Prostate gland (tissue), 2 donors: ENCODE measurements at regions not wholly inside any gene's neighbourhood (a gene's known extent, or its start where the extent isn't known, plus 50 kb on each side); places are given as distances from the start of the nearest gene placed in this dataset.

Experiments
- DNase-seq: peaks from one replicate; pipeline ENCODE4 v3.0.0-alpha.2; 2019; ENCODE audit warnings: low spot score
- H3K27ac ChIP-seq, 2 donors: fragments of 200-600 bp; sonication (generic); 2 replicates each; pipeline ENCODE4 v1.5.1; 2017 to 2019
- H3K27me3 ChIP-seq: fragments of 200-600 bp; sonication (generic); replicated peaks from 2 replicates; pipeline ENCODE4 v1.5.1; 2019; ENCODE audit not compliant: insufficient read depth
- H3K36me3 ChIP-seq, 2 donors: fragments of 200-600 bp; sonication (generic); 1 replicate in 1 of 2; 2 replicates in 1 of 2; pipeline versions ENCODE4 v1.5.1 to v1.8.1; 2017 to 2019
- H3K4me1 ChIP-seq: fragments of 200-600 bp; sonication (generic); replicated peaks from 2 replicates; pipeline ENCODE4 v1.5.1; 2019
- H3K4me3 ChIP-seq, 2 donors: fragments of 200-600 bp; sonication (generic); 2 replicates each; pipeline ENCODE4 v1.5.1; 2017 to 2019
- H3K9me3 ChIP-seq: fragments of 200-600 bp; sonication (generic); 2 replicates; pipeline ENCODE4 v1.5.1; 2017
- POLR2A ChIP-seq: fragments of 450-650 bp; IDR thresholded peaks from one replicate; pipeline ENCODE4 v1.6.1; 2016; ENCODE audit warnings: antibody characterized with exemption, mild to moderate bottlenecking
- POLR2AphosphoS5 ChIP-seq: sonication (generic); formaldehyde crosslinking; IDR thresholded peaks from one replicate; pipeline ENCODE4 v1.6.1; 2017; ENCODE audit warnings: antibody characterized with exemption
- WGBS: methylation state at CpG from one replicate; pipeline ENCODE4 v1.1.5; 2018; 5-methylcytosine and 5-hydroxymethylcytosine counted together
- intact Hi-C: fragments of 100-400 bp; cut with DNase I; formaldehyde crosslinking; loops from one replicate; pipeline ENCODE4 v1.14.2; 2022
- TF ChIP-seq, protein P1 (sequence below), 4 experiments: fragments of 200-600 bp in 2 of 4; fragments of 450-650 bp in 2 of 4; sonication (generic) in 2 of 4; IDR thresholded peaks; 1 replicate in 3 of 4; 2 replicates in 1 of 4; pipeline ENCODE4 v1.5.1; 2016 to 2019; ENCODE audit warnings: antibody characterized with exemption in 4 of 4, mild to moderate bottlenecking in 2 of 4, moderate library complexity in 2 of 4

GRCh38 chr11:69943506-69943905 is 124.3 kb upstream of the FGF3 start:
- Histone ChIP-seq H3K4me1 (no peaks in the 10 kb centered on the region), H3K36me3 (no peaks in the 10 kb centered on the region), H3K27me3 (no peaks in the 10 kb centered on the region), H3K9me3 (no peaks in the 10 kb centered on the region), H3K4me3 (no peak overlapping the region), H3K27ac (no peak overlapping the region)
- DNase-seq: no peak
- 92% methylated on average over 11 of the region's 11 CpGs for WGBS
- no peak for TF ChIP-seq POLR2AphosphoS5
- no peak for TF ChIP-seq POLR2A
- TF ChIP-seq, protein P1, sequence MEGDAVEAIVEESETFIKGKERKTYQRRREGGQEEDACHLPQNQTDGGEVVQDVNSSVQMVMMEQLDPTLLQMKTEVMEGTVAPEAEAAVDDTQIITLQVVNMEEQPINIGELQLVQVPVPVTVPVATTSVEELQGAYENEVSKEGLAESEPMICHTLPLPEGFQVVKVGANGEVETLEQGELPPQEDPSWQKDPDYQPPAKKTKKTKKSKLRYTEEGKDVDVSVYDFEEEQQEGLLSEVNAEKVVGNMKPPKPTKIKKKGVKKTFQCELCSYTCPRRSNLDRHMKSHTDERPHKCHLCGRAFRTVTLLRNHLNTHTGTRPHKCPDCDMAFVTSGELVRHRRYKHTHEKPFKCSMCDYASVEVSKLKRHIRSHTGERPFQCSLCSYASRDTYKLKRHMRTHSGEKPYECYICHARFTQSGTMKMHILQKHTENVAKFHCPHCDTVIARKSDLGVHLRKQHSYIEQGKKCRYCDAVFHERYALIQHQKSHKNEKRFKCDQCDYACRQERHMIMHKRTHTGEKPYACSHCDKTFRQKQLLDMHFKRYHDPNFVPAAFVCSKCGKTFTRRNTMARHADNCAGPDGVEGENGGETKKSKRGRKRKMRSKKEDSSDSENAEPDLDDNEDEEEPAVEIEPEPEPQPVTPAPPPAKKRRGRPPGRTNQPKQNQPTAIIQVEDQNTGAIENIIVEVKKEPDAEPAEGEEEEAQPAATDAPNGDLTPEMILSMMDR (IDR thresholded peaks at IDR 0.05): no peak
- intact Hi-C loops: no loop called here

DNA sequence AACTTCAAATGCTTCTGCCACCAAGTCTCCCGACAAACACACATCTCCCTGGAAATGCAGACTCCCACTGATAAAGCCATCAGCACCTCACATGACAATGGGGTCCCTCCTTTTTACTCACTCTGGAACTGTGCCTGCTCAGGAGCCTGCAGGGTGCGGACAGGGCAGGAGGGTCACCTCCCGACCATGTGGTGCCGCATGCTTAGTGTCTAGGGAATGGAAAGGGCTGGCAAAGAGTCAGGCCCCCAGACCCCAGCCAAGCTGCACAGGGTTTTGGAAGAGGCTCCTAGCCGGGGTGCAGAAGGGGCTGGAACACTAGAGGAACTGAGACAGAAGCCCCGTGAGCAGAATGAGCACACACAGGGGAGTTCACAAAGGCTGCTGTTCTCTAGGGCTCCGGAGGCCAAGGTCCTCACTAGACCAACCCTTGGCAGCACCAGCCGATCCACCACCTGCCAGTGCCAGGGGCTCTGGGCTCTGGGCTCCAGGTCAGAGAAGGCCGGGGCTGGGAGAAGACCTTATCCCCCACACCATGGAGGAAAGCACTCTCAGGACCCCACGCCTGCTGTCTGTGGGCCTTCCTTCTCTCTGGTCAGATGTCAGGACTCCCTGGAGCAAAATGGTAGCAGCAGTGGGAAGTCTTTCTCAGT is 125.1 kb upstream of the FGF3 start:
- intact Hi-C loops: no loop called here
- no peak overlapping the region for H3K27ac ChIP-seq
- no peak for DNase-seq
- no peak overlapping the region for H3K4me3 ChIP-seq
- 80% methylated on average over 10 of the region's 10 CpGs for WGBS
- H3K4me1 ChIP-seq: no peaks in the 10 kb centered on the region
- TF ChIP-seq POLR2AphosphoS5 (no peak), POLR2A (no peak)
- TF ChIP-seq, protein P1 (IDR thresholded peaks at IDR 0.05): no peak
- H3K36me3 ChIP-seq: no peaks in the 10 kb centered on the region
- H3K27me3 ChIP-seq: no peaks in the 10 kb centered on the region
- no peaks in the 10 kb centered on the region for H3K9me3 ChIP-seq

DNA sequence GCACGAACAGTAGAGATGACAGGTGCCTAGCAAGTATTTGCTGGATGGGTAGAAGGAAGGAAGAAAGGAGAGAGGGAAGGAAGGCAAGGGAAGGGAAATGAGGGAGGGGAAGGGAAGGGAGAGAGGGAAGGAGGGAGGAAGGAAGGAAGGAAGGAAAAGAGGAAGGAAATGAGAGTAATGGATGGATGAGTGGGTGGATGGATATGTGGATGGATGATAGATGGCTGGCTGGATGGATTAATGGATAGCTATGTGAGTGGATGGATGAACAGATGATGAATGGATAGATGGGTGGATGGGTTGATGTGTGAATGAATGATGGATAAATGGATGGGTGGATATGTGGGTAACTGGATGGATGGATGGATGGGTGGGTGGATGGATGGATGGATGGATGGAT is 125.9 kb upstream of the FGF3 start:
- Histone ChIP-seq H3K27ac (no peak overlapping the region), H3K27me3 (no peaks in the 10 kb centered on the region), H3K36me3 (no peaks in the 10 kb centered on the region), H3K9me3 (no peaks in the 10 kb centered on the region), H3K4me1 (no peaks in the 10 kb centered on the region), H3K4me3 (no peak overlapping the region)
- WGBS: 84% methylated on average over 1 of the region's 1 CpG
- intact Hi-C loops: no loop called here
- DNase-seq: no peak
- TF ChIP-seq POLR2AphosphoS5 (no peak), POLR2A (no peak)
- TF ChIP-seq, protein P1 (IDR thresholded peaks at IDR 0.05): no peak

DNA sequence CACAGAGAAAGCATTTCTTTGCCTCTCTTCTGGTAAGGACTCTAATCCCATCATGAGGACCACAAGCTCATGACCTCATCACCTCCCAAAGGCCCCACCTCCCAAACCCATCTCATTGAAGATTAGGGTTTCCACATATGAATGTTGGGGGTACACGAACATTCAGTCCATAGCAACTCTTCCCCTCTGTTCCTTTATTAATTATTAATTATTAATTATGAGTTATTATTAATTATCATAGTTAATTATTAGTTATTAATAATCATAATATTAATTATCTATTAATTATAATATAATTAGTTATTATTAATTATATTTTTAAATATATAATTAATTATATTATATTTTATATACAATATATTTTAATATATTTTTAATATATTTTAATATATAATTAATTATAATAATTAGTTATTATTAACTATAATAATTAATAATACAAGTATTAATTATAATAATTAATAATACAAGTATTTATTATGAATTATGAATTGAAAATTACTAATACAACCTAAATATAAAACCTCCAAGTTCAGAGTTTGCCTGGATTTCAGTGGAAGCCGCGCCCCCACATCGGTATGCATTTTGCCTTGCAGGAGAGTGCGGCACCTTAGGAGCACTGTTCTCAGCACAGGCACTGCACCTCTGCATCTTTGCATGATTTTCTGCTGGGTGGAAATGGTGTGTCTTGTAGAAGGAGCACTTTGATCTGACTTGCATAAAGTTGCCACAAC is 128.0 kb upstream of the FGF3 start:
- Histone ChIP-seq H3K4me3 (no peak overlapping the region), H3K27me3 (no peaks in the 10 kb centered on the region), H3K36me3 (no peaks in the 10 kb centered on the region), H3K4me1 (no peaks in the 10 kb centered on the region), H3K9me3 (no peaks in the 10 kb centered on the region), H3K27ac (no peak overlapping the region)
- DNase-seq: no peak
- intact Hi-C loops: no loop called here
- no peak for TF ChIP-seq POLR2A
- no peak for TF ChIP-seq POLR2AphosphoS5
- TF ChIP-seq, protein P1 (IDR thresholded peaks at IDR 0.05): no peak
- WGBS: 94% methylated on average over 5 of the region's 5 CpGs

- H3K36me3 ChIP-seq: no peaks in the 10 kb centered on the region
- WGBS: 88% methylated on average over 12 of the region's 12 CpGs
- no peak for TF ChIP-seq POLR2AphosphoS5
- TF ChIP-seq, protein P1 (IDR thresholded peaks at IDR 0.05): no peak
- no peak for TF ChIP-seq POLR2A
- no peaks in the 10 kb centered on the region for H3K4me1 ChIP-seq
- no peaks in the 10 kb centered on the region for H3K27me3 ChIP-seq
- H3K27ac ChIP-seq: no peak overlapping the region
- no peak overlapping the region for H3K4me3 ChIP-seq
- no peak for DNase-seq
- no peaks in the 10 kb centered on the region for H3K9me3 ChIP-seq
- intact Hi-C loops: no loop called here
Measured at GRCh38 chr11:69947793-69948255, 128.6 kb upstream of the FGF3 start.
